Hepatocyte (in vitro differentiated cells): ENCODE measurements at regions not wholly inside any gene's neighbourhood (a gene's known extent, or its start where the extent isn't known, plus 50 kb on each side); places are given as distances from the start of the nearest gene placed in this dataset.

Experiments used
- EZH2 ChIP-seq: fragments of 200-600 bp; sonication (generic); IDR thresholded peaks from 2 replicates; pipeline ENCODE4 v1.6.1; 2016; ENCODE audit warnings: antibody characterized with exemption, mild to moderate bottlenecking, borderline replicate concordance
- TF ChIP-seq, protein P1 (sequence below): fragments of 200-600 bp; sonication (generic); IDR thresholded peaks from 2 replicates; pipeline ENCODE4 v1.5.1; 2016; ENCODE audit warnings: antibody characterized with exemption, mild to moderate bottlenecking; ENCODE audit not compliant: poor library complexity

DNA sequence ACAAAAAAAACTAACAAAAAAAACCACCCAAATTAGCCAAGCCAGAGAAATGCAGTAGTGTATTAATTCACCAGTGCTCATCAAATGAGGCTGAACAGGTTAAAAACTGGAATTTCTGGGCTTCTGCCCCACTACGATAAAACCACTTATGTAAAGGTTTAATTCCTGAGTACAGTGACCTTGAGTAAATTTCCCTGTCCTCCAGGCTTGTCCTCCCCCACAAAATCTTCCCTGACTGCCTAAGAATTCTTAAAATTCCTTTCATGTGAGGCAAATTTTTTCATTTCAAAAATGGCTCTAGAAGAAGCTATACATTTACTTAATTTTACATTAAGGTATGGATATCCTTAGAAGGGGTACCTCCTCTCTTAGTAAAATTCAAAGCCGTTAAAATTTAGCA lies 80.1 kb upstream of the ID4 start:
- TF ChIP-seq, protein P1, sequence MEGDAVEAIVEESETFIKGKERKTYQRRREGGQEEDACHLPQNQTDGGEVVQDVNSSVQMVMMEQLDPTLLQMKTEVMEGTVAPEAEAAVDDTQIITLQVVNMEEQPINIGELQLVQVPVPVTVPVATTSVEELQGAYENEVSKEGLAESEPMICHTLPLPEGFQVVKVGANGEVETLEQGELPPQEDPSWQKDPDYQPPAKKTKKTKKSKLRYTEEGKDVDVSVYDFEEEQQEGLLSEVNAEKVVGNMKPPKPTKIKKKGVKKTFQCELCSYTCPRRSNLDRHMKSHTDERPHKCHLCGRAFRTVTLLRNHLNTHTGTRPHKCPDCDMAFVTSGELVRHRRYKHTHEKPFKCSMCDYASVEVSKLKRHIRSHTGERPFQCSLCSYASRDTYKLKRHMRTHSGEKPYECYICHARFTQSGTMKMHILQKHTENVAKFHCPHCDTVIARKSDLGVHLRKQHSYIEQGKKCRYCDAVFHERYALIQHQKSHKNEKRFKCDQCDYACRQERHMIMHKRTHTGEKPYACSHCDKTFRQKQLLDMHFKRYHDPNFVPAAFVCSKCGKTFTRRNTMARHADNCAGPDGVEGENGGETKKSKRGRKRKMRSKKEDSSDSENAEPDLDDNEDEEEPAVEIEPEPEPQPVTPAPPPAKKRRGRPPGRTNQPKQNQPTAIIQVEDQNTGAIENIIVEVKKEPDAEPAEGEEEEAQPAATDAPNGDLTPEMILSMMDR: no peak
- no peak for TF ChIP-seq EZH2
